ENCODE measurements at regions not wholly inside any gene's neighbourhood (a gene's known extent, or its start where the extent isn't known, plus 50 kb on each side); places are given as distances from the start of the nearest gene placed in this dataset.

DNA sequence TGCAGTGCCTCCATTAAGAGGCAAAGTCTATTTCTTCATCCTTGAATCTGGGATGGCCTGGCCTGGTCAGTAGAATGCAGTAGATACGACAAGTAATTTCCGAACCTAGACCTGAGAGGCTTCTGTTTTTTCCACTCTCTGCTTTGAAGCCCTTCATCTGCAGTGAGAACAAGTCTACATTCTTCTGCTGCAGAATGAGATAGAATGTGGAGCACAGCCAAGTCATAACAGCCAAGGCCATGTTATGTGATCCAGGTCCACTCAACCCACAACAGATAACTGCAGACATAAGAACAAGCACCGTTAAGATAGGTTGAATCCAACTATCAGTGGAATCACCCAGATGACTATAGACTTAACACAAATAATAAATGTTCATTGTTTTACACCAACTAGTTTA, 1297.7 kb downstream of the C4orf33 start:
- DNase-seq: no peak

DNA sequence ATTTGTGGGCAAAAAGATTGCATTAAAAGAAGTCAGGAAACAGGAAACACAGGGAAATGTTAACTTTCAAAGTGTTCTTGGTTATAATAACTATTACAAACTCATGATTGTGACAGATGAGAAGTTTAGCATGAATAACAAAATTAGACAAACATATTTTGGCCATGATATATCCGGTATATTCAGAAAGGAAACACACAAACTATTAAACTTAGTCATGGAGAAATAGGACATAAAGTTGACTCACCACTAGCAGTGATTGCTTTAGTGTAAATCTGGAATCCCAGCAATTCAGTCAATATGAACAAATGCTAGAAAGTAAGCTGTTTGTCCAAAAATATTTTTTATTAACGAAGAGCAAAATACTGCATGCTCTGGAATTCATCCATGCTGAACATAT, 1299.9 kb downstream of the C4orf33 start:
- DNase-seq: no peak

DNA sequence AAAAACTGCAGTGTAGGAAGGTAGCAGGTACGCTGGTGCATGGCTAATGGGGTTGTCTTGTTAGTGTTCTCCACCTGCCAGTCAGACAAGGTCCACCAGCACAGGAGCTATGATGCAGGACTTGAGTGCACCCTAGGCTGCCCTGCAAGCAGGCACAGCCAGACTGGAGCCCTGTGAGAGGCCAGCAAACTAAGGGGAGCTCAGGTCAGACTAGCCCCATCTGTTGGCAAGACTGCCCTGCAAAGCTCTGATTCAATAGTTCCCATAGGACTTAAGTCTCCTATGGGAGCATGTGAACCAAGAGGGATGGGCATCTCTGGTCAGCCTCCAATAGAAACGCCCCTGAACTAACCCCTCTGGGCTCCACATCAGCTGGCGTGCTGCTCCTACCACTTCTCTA, 1307.3 kb downstream of the C4orf33 start:
- no peak for DNase-seq

DNA sequence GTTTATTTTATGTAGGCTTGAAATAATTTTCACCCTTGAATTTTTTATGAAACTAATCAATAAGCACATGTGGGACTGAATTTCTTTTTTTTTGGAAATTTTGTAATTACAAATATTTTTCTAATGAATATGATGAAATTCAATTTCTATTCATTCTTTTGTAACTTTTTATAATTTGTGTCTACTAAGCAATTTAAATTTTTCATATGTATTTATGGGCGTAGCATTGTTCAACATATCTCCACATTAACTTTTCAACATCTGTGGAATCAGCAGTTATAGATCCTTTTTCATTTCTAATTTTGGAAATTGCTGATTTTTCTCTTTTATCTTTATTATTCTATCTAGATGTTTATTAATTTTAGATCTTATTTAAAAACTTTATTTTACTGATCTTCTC, 1320.3 kb downstream of the C4orf33 start:
- DNase-seq: no peak

DNA sequence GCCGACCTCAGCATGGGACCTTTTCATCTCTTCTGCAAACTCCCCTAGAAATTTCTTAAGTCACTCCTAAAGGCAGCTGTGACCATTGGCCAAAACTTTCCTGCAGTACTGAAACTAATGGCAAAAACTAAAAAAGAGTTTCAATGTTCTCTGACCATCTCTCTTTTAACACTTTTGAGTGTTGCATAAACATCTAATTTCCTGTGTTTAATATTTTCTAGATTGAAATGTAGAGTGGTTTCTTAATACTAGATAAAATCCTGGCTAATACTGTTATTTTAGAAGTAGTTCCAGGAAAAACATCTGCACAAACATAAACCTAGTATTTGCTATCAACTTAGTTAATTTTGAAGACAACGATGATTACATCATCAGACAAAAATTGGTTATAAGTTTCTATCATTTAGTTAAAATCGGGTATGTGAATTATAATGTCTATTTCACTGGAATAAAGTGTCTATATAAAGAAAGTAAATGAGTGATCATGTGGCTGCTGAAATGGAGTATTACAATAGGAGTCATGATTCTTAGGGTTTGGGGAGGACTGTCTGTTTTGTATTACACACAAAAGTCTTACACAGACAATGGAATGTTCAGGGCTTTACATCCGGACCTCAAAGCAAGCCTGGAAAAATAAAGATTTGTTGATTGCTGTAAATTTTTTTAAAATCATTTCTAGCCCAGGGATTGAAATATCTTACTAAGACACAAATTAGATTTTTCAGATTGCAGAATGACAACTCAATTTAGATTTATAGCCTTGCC, 1323.4 kb downstream of the C4orf33 start:
- DNase-seq: no peak

DNA sequence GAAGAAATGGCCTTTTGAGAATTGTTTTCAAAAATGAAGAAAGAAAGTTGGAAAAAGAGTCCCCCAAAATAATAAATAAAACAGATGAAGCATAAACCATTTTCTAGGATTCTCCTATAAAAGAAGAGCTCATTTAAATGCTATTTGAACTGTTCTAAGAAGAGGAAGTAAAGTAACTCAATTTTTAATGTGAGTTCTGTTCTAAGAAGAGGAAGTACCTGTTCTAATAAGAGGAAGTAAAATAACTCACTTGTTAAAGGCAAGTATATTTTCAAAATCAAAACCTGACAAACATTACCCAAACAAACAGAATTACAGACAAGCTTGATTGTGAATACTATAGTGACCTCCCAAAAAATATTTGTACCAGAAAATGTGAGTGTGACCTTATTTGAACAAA, 1326.3 kb downstream of the C4orf33 start:
- no peak for DNase-seq

DNA sequence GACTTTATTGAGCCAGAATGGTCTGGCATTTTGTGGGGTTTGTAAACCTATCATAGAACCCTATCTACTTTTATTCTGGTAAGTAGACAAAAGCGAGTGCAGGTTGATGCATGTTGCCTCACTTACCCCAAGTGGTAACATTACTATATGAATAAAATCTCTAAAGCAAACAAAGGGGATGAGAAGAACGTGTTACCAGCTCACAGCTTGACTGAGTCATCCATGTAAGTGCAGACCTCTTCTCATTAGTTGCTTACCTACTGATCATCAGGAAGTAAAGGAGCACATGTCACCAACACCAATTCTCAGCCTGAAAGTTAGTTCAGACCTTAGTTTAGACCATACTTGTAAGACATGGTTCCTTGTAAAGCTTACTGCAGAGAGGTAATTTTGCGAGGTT, 1328.3 kb downstream of the C4orf33 start:
- no peak for DNase-seq

DNA sequence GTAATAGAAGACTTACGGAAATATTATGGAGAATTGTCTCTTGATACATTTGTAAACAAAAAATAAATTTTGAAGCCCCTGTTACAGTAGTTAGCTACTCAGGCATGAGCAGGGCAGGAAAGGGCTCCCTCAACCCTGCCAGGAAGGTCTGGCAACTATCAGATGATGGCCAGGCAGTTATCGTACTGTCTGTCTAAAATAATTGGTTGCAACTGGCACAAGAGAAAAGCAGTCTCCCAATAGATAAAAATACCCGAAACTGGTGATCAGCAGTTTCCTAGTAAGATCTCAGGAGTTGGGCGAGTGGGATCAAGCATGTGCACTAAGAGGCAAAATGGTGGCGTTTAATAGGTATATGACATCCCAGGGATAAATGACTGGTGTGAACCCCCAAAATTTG, 1336.3 kb downstream of the C4orf33 start:
- no peak for DNase-seq

DNA sequence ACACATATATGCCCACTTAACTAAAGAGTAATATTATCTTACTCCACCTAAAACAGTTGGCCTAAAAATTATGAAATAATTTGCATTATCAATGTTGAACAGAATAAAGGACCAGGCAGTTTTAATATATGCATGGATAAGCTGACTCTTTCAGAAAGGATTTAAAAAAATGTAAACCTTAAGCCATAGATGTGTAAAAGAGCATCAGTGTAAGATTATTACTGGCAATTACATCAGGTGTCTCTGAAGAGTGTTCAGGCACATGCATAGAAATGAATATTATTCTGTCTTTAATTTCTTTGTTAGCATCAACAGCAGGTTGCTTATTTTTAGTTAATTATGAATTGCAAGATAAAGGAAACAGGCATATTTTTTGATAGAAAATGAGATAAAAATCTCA, 1353.8 kb downstream of the C4orf33 start:
- DNase-seq: no peak

DNA sequence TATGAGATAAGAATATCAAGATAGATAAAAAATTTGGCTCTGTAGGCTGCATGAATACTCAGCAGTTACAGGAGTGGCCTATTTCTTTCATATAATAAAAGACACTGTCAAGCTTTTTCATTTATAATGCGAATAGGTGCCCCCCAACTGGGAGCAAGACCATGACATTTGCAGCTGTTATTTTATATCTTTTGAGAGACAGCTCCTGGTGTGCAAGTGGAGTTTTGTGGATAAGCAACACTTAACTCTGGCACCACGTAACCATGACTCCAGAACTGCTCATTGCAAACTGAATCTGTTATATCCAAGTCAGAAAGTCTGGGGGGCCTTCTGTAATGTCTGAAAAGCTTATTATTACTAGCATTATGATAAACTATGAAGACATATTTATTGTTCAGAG, 1372.4 kb downstream of the C4orf33 start:
- DNase-seq: no peak

DNA sequence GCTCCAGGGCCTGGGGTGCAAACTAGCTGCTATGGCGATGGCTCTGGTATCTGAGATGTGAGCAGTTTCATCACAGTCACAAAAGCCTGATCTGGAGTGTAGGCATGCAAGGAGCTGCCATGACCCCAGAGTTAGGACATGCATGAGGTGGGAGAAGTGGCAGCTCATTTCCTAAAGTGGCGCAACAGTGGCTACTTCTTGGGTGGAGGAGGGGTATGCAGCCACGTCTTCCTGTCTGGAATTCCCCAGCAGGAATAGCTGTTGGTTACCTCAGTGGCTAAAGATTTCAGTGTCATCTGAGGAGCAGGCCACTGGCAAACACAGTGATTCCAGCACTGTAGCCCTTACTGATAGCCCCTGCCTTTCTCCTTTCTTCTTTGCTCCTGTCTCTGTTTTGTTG, 1382.5 kb downstream of the C4orf33 start:
- DNase-seq: no peak

DNA sequence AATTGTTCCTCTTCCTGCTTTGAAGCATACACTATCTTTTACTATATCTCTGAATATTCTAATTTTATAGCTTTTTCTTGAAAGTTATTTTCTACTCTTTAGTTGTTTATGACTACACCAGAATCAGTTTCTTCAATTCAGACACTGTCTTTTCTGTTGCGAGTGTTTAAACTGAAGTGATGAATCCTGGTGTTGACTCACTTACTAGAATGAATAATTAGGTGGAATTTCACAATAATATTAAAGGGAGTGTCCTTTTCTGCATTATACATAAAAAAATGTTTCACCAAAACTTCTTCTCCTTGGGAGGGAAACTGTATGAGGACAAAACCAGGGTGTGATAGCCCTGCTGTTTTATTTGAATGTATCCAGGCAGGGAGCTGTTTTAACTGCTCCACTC, 1383.1 kb downstream of the C4orf33 start:
- no peak for DNase-seq

DNA sequence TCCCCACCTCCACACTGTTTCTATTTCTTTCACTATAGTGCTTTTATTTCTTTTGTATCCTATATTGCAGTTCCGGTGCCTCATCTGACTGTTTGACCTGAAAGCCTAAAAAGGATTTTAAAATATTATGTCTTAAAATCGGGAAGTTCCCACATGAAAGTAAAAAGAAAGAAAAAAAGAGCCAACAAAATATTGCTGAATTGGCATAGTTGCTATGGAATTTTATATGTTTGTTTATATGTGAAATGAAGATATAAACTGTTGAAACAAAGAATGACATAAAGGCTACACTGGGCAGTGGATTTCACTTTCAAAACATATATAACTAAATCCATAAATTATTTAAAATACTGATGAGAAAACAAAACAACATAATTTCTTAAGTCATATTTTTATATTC, 1383.7 kb downstream of the C4orf33 start:
- DNase-seq: no peak

DNA sequence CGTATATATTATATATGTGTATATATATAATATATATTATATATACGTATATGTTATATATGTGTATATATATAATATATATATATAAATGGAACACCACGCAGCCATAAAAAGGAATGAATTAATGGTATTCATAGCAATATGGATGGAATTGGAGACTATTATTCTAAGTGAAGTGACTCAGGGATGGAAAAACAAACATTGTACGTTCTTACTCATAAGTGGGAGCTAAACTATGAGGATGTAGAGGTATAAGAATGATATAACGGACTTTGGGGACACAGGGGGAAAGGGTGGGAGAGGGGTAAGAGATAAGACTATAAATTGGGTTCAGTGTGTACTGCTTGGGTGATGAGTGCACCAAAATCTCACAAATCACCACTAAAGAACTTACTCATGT, 1388.9 kb downstream of the C4orf33 start:
- no peak for DNase-seq

DNA sequence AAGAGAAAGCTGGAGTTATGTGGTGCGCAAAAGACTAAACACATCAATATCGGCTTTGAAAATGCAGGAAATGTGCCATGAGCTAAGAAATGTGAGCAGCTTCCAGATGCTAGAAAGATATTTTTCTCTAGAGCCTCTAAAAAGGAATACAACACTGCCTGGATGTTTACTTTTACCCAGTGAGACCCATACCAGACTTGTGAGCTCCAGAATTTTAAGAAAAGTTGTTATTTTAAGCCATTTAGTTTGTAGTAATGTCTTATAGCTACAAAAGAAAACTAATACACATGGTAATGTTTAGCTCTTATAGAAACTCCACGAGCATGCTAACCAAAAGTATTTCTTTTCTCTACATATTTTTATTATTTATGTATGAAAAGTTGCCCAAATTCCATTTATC, 1389.4 kb downstream of the C4orf33 start:
- no peak for DNase-seq

DNA sequence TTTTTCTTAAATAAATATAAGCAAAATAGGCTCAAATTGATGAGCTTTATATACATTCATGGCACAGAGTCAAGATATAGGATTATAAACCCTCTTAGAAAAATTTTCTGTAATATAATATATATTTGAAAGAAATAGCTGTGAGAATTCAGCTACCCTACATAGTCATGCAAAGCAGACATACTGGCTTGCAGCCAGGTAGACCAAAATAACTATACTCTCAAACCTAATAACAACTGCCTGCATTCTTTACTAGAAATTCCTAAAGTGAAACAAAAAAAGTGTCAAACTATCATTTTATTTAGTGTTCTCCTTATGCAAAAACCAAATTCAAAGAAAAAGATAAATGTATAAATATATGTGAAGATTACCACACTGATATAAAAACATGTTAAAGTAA, 1390.2 kb downstream of the C4orf33 start:
- DNase-seq: no peak

DNA sequence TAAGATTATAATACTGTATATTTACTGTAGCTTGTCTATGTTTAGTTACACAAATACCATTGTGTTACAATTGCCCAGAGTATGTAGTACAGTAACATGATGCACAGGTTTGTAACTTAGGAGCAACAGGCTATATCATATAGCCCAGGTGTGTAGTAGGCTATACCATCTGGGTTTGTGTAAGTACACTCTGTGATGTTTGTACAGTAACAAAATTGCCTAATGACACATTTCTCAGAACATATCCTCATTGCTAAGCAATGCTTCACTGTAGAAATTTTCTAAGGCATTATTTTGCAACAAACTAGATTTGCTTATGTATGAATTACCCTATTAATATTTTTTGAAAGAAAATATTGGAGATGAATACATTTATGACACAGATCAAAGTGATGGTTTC, 1390.9 kb downstream of the C4orf33 start:
- no peak for DNase-seq

DNA sequence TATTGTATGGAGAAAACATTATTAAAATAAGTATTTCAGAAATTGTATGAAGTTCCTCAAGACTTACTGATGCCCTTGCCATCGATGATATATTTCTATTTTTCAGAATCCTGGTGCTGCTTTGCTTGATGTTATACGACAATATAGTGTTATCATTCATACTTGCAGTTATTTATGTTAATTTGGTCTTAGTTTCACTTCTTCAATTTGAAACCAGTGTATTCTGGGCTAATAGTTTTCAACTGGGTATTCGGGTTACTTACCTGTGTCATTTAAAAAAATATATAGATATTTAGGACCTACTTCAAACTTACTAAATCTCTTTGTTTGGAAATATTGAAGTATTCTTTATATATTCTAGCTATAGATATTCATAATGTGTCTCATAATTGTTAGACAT, 1414.7 kb downstream of the C4orf33 start:
- DNase-seq: no peak

DNA sequence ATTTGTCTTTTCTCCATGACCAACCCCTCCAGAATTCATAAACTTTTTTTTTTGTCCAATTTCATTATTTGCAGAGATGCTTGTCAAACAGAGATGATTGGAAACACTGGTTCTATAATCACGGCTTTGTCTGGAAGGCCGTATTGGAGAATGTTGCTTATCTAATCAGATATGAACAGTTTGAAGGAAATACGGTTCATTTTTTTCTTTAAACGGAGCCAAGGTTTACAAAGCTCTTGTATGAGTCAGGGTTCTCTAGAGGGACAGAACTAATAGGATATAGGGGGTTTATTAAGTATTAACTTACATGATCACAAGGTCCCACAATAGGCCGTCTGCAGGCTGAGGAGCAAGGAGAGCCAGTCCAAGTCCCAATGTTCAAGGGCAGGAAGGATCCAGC, 1415.8 kb downstream of the C4orf33 start:
- no peak for DNase-seq

DNA sequence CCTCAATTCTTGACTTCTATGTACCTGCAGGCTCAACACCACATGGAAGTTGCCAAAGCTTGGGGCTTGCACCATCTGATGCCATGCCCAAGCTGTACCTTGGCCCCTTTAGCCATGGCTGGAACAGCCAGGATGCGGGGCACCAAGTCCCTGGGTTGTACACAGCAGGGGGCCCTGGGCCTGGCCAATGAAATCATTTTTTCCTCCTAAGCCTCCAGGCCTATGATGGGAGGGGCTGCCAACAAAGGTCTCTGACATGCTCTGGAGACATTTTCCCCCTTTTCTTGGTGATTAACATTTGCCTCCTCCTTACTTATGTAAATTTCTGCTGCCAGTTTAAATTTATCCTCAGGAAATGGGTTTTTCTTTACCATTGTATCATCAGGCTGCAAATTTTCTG, 1428.1 kb downstream of the C4orf33 start:
- DNase-seq: no peak

DNA sequence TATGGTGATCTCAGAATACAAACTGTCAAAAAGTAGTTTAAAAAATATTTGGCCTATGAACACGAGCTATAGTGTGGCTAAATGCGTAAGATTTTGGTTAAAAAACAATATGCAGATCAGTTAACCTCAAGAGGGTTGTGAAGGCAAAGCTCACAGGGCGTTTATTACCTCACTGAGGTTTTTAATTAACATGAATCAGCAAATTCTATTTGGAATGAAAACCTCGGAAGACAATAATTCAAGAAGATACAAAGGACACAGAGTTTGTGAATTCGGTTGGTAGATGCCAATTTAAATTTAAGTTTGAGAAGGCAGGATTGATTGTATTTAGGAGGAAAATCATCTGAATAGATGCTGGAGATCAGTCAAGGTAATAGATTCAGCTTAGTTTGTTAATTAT, 1434.6 kb downstream of the C4orf33 start:
- no peak for DNase-seq

DNA sequence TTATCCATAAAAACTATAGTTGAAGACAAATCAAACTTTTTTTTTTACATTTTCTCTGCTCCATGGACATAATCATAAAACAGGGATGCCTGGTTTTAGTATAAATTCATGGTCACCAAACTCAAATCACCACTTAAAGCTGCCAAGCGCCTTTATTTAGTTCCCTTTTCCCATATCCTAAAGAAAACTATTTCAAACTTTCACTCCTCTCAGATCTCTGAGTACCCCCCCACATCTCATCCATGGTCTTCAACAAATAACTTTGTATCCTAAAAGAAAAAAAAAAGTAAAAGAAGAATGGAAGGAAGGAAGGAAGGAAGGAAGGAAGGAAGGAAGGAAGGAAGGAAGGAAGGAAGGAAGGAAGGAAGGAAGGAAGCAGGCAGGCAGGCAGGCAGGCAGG, 1438.7 kb downstream of the C4orf33 start:
- DNase-seq: no peak

DNA sequence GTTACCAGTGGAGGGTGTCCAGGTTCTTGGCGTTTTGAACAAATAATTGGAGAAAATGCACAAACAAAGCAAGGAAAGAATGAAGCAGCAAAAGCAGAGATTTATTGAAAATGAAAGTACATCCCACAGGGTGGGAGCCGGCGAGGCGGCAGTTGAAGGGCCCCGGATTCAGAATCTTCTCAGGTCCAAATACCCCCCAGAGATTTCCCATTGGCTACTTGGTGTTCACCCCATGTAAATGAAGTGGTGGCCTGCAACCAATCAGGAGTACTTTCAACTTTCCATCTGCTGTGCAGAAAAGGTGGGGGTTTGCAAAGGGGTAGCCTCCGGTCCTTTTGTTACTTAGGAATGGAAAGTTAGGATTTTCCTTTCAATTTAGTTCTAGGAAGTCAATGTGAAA, 1447.0 kb downstream of the C4orf33 start:
- no peak for DNase-seq

DNA sequence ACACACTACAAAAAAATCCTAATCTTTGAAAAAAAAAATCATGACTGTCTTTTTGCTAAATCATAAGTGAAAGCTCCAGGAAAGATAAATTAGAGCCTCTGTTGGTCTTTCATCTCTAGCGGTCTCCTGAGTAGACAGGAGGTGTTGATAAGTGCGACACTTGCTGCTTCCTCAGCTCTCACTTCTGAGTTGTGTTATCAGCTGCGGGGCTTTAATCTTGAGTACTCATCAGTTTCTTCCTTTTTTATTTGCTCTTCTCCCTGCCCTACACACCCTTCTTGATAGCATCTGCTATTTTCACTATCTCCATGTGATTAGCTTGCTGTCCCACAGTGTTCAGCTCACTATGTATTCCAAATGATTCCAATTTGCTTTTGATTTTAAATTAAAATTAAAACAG, 1449.2 kb downstream of the C4orf33 start:
- DNase-seq: no peak

DNA sequence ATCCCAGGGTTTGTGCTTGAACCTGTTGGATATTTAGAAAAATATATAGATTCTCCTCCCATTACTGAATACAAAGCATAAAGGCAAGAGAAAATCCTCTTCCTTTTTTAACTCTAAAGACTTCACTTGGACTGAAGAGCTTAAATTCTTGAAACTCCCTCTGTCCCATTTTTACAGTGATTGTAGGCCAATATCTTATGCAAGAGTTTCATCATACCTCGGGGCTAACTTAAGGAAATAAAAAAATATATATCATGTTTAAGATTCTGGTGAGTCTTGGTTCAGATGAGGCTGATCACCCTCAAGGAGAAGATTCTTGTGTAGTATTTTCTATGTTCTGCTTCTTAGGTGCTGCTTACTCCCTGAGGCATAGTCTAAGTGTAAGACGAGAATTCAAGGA, 1449.6 kb downstream of the C4orf33 start:
- DNase-seq: no peak

DNA sequence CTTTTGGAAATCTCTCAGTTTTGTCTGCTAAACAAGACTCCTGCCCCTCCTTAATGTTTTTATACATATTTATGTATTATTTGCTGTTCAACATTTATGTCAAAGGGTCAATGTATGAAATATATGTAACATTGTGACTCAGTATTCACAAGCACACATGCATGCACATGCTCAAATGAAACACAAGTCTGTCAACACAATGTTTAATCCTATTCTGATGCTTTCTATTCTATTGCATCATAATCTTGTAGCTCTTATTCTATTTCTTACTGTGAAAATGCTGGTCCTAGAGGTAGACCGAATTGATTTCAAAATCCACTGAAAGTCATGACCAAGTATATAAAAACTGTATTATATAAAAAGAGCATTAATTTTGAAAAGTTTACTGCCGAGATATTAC, 1463.3 kb downstream of the C4orf33 start:
- DNase-seq: no peak

Measured in NCI-H526 treated with DMSO at 0.1 percent for 48 hours (cell line).